H1 (cell line): ENCODE measurements at regions not wholly inside any gene's neighbourhood (a gene's known extent, or its start where the extent isn't known, plus 50 kb on each side); places are given as distances from the start of the nearest gene placed in this dataset.

Source experiments
- SAP30 ChIP-seq: fragments of 300-600 bp; sonication (generic); IDR thresholded peaks from 2 replicates; pipeline ENCODE4 v1.7.1; 2012; ENCODE audit warnings: low read length, moderate library complexity, mild to moderate bottlenecking, inconsistent platforms; ENCODE audit not compliant: insufficient read depth, insufficient replicate concordance

DNA sequence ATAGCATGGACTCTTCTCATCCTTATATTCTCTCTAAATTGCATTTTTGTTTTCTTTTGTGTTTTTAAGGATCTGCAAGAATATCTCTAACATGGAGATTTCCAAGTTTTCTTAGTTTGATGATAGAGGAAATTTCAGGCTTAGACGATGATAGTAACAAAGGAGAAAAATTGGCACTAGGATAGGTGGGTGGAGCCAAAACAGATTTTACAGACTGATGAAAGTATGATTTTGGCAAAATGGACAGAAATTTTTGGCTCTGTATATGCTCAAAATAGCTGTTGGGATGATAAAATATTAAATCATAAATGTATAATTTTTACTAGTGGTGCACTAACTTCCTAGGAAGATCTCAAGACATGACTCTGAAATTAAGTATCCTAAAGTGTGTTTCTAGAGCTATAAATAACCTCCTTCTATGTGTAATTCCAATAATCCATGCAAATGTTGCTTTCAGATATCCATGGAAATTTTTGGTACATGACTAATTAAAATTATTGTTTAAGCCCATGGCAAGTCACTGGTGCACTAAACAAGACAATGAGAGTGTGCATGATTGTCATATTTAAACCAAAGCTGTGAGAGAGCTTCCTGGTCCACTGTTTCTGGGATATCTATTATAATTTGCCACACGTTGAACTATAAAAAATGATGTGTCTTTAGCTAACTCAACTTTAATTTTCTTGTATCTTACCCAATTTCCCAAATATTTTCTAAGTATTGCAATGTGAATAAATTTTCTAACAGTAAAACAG lies 55.8 kb upstream of the NBEA start (continued):
- TF ChIP-seq SAP30, result no peak
